ENCODE measurements at regions not wholly inside any gene's neighbourhood (a gene's known extent, or its start where the extent isn't known, plus 50 kb on each side); places are given as distances from the start of the nearest gene placed in this dataset.
"Not testable (repeated sequence)": the region's sequence is repeated elsewhere in the genome, so short reads cannot be mapped to it uniquely, and the experiment has no call there.

- Histone ChIP-seq H3K36me3 (ENCODE audit: low read depth) (no peaks in the 10 kb centered on the region), H3K27ac (ENCODE audit: poor library complexity, severe bottlenecking) (no peak overlapping the region), H3K4me1 (ENCODE audit: insufficient read depth, poor library complexity, severe bottlenecking) (no peaks in the 10 kb centered on the region), H3K27me3 (ENCODE audit: insufficient read depth, poor library complexity, severe bottlenecking) (no peaks in the 10 kb centered on the region), H3K9me3 (ENCODE audit: severe bottlenecking) (no peaks in the 10 kb centered on the region), H3K4me3 (ENCODE audit: severe bottlenecking) (no peak overlapping the region)
- TF ChIP-seq CTCF (IDR thresholded peaks at IDR 0.05; ENCODE audit: poor library complexity, severe bottlenecking), result no peak
- ATAC-seq (ENCODE audit: low read depth) (no peak), DNase-seq (ENCODE audit: low spot score) (no peak)
Measured at GRCh38 chr6:76984572-76984971, 478.7 kb downstream of the HTR1B start.

DNA sequence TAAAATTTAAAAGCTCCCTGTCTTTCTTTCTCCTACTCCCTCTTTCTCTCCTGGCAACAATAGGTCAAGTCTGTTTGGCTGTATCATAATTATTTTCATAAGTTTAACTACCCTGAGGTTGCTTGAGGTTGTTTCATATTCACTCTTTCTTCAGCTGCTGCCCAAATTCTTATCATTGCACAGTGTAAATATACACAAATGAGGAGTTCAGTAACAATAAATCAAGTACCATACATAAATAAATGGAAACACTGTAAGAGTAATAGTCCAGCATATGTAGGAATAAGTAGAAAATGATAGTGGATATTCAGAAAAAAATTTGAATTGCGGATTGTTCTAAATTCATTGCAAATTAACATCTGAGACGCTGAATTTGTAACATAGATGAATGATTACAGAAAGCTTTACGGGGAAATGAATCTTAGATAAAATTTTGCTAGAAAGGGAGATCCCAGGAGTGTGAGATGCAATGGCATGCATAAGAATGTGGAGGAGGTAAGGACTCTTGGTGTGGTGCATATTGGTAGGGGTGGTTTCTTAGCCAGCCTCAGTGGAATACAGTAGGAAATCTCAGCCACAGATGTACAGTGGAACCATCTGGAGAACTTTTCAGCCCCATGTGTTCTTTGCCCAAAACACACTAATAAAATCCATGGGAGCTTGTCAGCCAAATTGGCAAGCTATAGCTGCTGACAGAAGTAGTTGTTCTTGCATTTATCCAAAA, 480.7 kb downstream of the HTR1B start:
- Histone ChIP-seq H3K9me3 (ENCODE audit: severe bottlenecking) (no peaks in the 10 kb centered on the region), H3K27ac (ENCODE audit: poor library complexity, severe bottlenecking) (no peak overlapping the region), H3K4me1 (ENCODE audit: insufficient read depth, poor library complexity, severe bottlenecking) (no peaks in the 10 kb centered on the region), H3K4me3 (ENCODE audit: severe bottlenecking) (no peak overlapping the region), H3K27me3 (ENCODE audit: insufficient read depth, poor library complexity, severe bottlenecking) (no peaks in the 10 kb centered on the region), H3K36me3 (ENCODE audit: low read depth) (no peaks in the 10 kb centered on the region)
- DNase-seq (ENCODE audit: low spot score), result no peak
- ATAC-seq (ENCODE audit: low read depth), result no peak
- no peak for TF ChIP-seq CTCF (IDR thresholded peaks at IDR 0.05; ENCODE audit: poor library complexity, severe bottlenecking)

DNA sequence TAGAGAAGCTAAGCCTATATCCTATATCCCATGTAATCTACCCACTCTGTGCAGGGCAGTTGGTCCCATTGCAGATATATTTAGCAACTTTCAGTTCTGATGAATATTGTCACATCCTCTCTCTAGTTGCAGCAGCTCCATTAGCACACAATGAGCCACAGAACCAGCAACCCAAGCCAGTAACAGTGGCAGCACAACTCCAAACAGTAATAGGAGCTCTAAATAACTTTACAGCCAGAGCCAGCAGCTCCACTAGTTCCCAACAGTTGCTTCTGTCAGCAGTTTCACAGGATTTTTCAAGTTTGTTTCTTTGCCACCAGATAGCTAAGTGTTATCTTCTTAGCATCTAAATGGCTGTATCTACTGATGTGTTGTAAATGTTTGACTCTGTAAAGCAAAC, 490.8 kb downstream of the HTR1B start:
- H3K27ac ChIP-seq (ENCODE audit: poor library complexity, severe bottlenecking), result no peak overlapping the region
- TF ChIP-seq CTCF (IDR thresholded peaks at IDR 0.05; ENCODE audit: poor library complexity, severe bottlenecking), result no peak
- no peak for DNase-seq (ENCODE audit: low spot score)
- H3K9me3 ChIP-seq (ENCODE audit: severe bottlenecking), result no peaks in the 10 kb centered on the region
- H3K4me1 ChIP-seq (ENCODE audit: insufficient read depth, poor library complexity, severe bottlenecking), result no peaks in the 10 kb centered on the region
- no peak overlapping the region for H3K4me3 ChIP-seq (ENCODE audit: severe bottlenecking)
- no peak for ATAC-seq (ENCODE audit: low read depth)
- no peaks in the 10 kb centered on the region for H3K27me3 ChIP-seq (ENCODE audit: insufficient read depth, poor library complexity, severe bottlenecking)
- H3K36me3 ChIP-seq (ENCODE audit: low read depth), result no peaks in the 10 kb centered on the region

GRCh38 chr6:76959177-76959576, 504.1 kb downstream of the HTR1B start:
- H3K27ac ChIP-seq (ENCODE audit: poor library complexity, severe bottlenecking); H3K9me3 ChIP-seq (ENCODE audit: severe bottlenecking); DNase-seq (ENCODE audit: low spot score): not testable (repeated sequence)

GRCh38 chr6:76942203-76942966, 520.9 kb downstream of the HTR1B start:
- Histone ChIP-seq H3K27me3 (ENCODE audit: insufficient read depth, poor library complexity, severe bottlenecking) (no peaks in the 10 kb centered on the region), H3K4me1 (ENCODE audit: insufficient read depth, poor library complexity, severe bottlenecking) (no peaks in the 10 kb centered on the region), H3K27ac (ENCODE audit: poor library complexity, severe bottlenecking) (no peak overlapping the region), H3K36me3 (ENCODE audit: low read depth) (no peaks in the 10 kb centered on the region), H3K4me3 (ENCODE audit: severe bottlenecking) (no peak overlapping the region), H3K9me3 (ENCODE audit: severe bottlenecking) (no peaks in the 10 kb centered on the region)
- DNase-seq (ENCODE audit: low spot score), result no peak
- no peak for TF ChIP-seq CTCF (IDR thresholded peaks at IDR 0.05; ENCODE audit: poor library complexity, severe bottlenecking)
- ATAC-seq (ENCODE audit: low read depth), result no peak

More at GRCh38 chr6:76959177-76959576, 504.1 kb downstream of the HTR1B start:
- not testable (repeated sequence) for H3K4me1 ChIP-seq (ENCODE audit: insufficient read depth, poor library complexity, severe bottlenecking); H3K4me3 ChIP-seq (ENCODE audit: severe bottlenecking); H3K36me3 ChIP-seq (ENCODE audit: low read depth); H3K27me3 ChIP-seq (ENCODE audit: insufficient read depth, poor library complexity, severe bottlenecking); ATAC-seq (ENCODE audit: low read depth)

All from RWPE2 (cell line).